ENCODE measurements at regions not wholly inside any gene's neighbourhood (a gene's known extent, or its start where the extent isn't known, plus 50 kb on each side); places are given as distances from the start of the nearest gene placed in this dataset.

DNA sequence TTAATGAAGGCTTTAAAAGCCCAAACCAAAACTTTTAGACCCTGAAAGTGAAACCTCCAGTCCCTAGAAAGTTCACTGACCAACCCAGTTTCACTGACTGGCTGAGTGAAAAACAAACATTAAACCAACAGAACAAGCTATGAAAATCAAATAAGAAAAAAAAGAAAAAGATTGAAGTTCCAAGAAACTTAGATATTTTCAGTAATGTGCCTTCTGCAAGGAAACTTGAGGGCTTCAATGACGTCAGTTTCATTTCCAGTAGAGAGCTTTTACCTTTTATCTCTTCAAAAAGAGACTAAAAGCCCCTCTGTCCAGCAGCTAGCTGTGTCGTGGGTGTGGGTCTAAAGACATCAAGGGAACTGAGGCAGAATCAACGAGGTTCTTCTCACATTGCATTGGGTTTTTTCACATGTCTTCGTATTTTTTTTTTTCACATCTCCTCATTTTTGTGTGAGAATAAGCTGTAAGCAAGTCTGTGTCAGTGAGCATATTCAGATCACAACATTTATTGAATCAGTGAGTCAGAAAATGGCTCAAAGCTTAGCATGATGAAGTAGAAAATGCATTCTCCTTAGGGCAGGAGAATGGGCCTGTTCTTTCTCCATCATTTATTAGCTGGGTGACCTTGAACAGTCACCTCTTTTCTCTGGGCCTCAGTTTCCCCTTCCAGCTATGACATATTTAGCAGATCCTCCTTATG lies 54.8 kb upstream of the BCL6 start:
- TF ChIP-seq EZH2phosphoT487 (IDR thresholded peaks at IDR 0.05; ENCODE audit: borderline replicate concordance) (no peak), ELF1 (IDR thresholded peaks at IDR 0.05; ENCODE audit: borderline replicate concordance, low read depth) (no peak), EZH2 (IDR thresholded peaks at IDR 0.05) (no peak), CTCF (IDR thresholded peaks at IDR 0.05 in 2 of 3, conservative IDR thresholded peaks at IDR 0.05 in 1 of 3; ENCODE audit: borderline replicate concordance in 1 of 3, insufficient read depth in 1 of 3, low read depth in 2 of 3, low read length in 2 of 3) (no peak)
- H3K4me3 ChIP-seq (replicated peaks in 1 of 2; ENCODE audit: low read depth in 1 of 2, low read length in 2 of 2): no peak overlapping the region
- H3K4me1 ChIP-seq (ENCODE audit: control insufficient read depth in 1 of 2, insufficient read depth in 2 of 2, low read length in 2 of 2): no peaks in the 10 kb centered on the region
- H2AFZ ChIP-seq (ENCODE audit: low read depth, low read length, poor library complexity, severe bottlenecking): no peak overlapping the region
- no peak overlapping the region for H3K27ac ChIP-seq (ENCODE audit: low read depth, low read length)
- H3K9me2 ChIP-seq (ENCODE audit: insufficient read depth): no peaks in the 10 kb centered on the region
- RAD21 ChIA-PET (ENCODE audit: low non-redundant PET in 1 of 2, low total read pairs in 2 of 2, uncharacterized antibody in 2 of 2, unreplicated experiment in 2 of 2): no interaction called here
- ATAC-seq (no peak), DNase-seq (ENCODE audit: low read depth, low spot score) (no peak)
- no peak overlapping the region for H3K9ac ChIP-seq (ENCODE audit: low read length)
- CTCF ChIA-PET: no interaction called here
- intact Hi-C loops (cut with micrococcal nuclease): no loop called here
- POLR2A ChIA-PET: no interaction called here
- H3K36me3 ChIP-seq (ENCODE audit: control insufficient read depth in 1 of 2, insufficient read depth in 2 of 2, low read length in 2 of 2): no peaks in the 10 kb centered on the region
- H3K79me2 ChIP-seq (ENCODE audit: insufficient read depth, low read length): no peaks in the 10 kb centered on the region
- no peak overlapping the region for H3K4me2 ChIP-seq (ENCODE audit: low read length)
- no TSS peak for BruUV-seq (replicated peaks)
- H4K20me1 ChIP-seq (ENCODE audit: insufficient read depth): no peaks in the 10 kb centered on the region
- H3K27me3 ChIP-seq (ENCODE audit: insufficient read depth, low read length): no peaks in the 10 kb centered on the region
- H3K9me3 ChIP-seq (ENCODE audit: control insufficient read depth in 1 of 2, insufficient read depth in 1 of 2, low read depth in 1 of 2, low read length in 2 of 2): no peaks in the 10 kb centered on the region

DNA sequence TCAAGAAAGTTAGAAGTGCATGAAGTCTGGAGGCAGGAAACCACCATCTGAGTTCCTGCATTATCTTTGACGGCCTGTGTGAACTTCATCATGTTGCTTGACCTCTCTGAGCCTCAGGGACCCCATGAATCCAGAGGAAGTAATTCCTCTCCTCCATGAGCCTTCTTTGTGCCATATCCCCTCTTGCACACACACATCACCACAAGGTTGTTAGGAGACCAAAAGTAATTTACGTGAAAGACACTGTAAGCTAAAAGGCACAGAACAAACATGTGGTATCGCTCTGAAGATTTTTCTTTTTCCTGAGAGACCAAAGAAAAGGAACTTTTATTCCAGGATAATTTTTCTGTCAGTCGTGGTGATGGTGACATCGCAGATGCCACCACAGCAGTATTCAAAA lies 55.9 kb upstream of the BCL6 start:
- no TSS peak for BruUV-seq (replicated peaks)
- H3K9me3 ChIP-seq (ENCODE audit: control insufficient read depth in 1 of 2, insufficient read depth in 1 of 2, low read depth in 1 of 2, low read length in 2 of 2): no peaks in the 10 kb centered on the region
- RAD21 ChIA-PET (ENCODE audit: low non-redundant PET in 1 of 2, low total read pairs in 2 of 2, uncharacterized antibody in 2 of 2, unreplicated experiment in 2 of 2): no interaction called here
- no peak for TF ChIP-seq RAD21 (IDR thresholded peaks at IDR 0.05; ENCODE audit: low read depth)
- TF ChIP-seq EZH2 (IDR thresholded peaks at IDR 0.05): no peak
- no peak for TF ChIP-seq ZNF274 (IDR thresholded peaks at IDR 0.05; ENCODE audit: low read depth, low read length)
- TF ChIP-seq REST (IDR thresholded peaks at IDR 0.05; ENCODE audit: low read depth): no peak
- no peak for TF ChIP-seq POLR2AphosphoS5 (IDR thresholded peaks at IDR 0.05; ENCODE audit: low read depth, low read length)
- TF ChIP-seq YY1 (IDR thresholded peaks at IDR 0.05; ENCODE audit: extremely low read depth, insufficient replicate concordance, low read depth, low read length): no peak
- TF ChIP-seq EGR1 (IDR thresholded peaks at IDR 0.05; ENCODE audit: low read depth): no peak
- TF ChIP-seq, protein P1, sequence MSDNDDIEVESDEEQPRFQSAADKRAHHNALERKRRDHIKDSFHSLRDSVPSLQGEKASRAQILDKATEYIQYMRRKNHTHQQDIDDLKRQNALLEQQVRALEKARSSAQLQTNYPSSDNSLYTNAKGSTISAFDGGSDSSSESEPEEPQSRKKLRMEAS (IDR thresholded peaks at IDR 0.05): no peak
- TF ChIP-seq SP1 (IDR thresholded peaks at IDR 0.05; ENCODE audit: low read depth): no peak

More for the DNA sequence above, 55.9 kb upstream of the BCL6 start:
- Histone ChIP-seq H3K4me1 (ENCODE audit: control insufficient read depth in 1 of 2, insufficient read depth in 2 of 2, low read length in 2 of 2) (no peaks in the 10 kb centered on the region), H3K9me2 (ENCODE audit: insufficient read depth) (no peaks in the 10 kb centered on the region), H2AFZ (ENCODE audit: low read depth, low read length, poor library complexity, severe bottlenecking) (no peak overlapping the region), H3K79me2 (ENCODE audit: insufficient read depth, low read length) (no peaks in the 10 kb centered on the region), H4K20me1 (ENCODE audit: insufficient read depth) (no peaks in the 10 kb centered on the region), H3K27ac (ENCODE audit: low read depth, low read length) (no peak overlapping the region), H3K36me3 (ENCODE audit: control insufficient read depth in 1 of 2, insufficient read depth in 2 of 2, low read length in 2 of 2) (no peaks in the 10 kb centered on the region), H3K4me2 (ENCODE audit: low read length) (no peak overlapping the region), H3K9ac (ENCODE audit: low read length) (no peak overlapping the region), H3K27me3 (ENCODE audit: insufficient read depth, low read length) (no peaks in the 10 kb centered on the region), H3K4me3 (replicated peaks in 1 of 2; ENCODE audit: low read depth in 1 of 2, low read length in 2 of 2) (no peak overlapping the region)
- DNase-seq (ENCODE audit: low read depth, low spot score) (no peak), ATAC-seq (no peak)
- intact Hi-C loops (cut with micrococcal nuclease): no loop called here
- POLR2A ChIA-PET: no interaction called here
- CTCF ChIA-PET: no interaction called here

Measured in HCT116 (cell line).